ENCODE measurements at regions not wholly inside any gene's neighbourhood (a gene's known extent, or its start where the extent isn't known, plus 50 kb on each side); places are given as distances from the start of the nearest gene placed in this dataset.
"Not testable (repeated sequence)": the region's sequence is repeated elsewhere in the genome, so short reads cannot be mapped to it uniquely, and the experiment has no call there.

GRCh38 chr16:17936766-17937402, 399.7 kb downstream of the NPIPA8 start:
- DNase-seq: no peak

- DNase-seq: no peak
Measured at GRCh38 chr16:17930280-17930679, 406.3 kb downstream of the NPIPA8 start.

GRCh38 chr16:17926866-17927399, 409.6 kb downstream of the NPIPA8 start:
- DNase-seq: no peak

GRCh38 chr16:17926461-17926860, 410.1 kb downstream of the NPIPA8 start:
- DNase-seq: no peak

- no peak for DNase-seq
Measured at GRCh38 chr16:17925761-17926160, 410.8 kb downstream of the NPIPA8 start.

- peak; percentile 13 for DNase-seq
Measured at GRCh38 chr16:17921357-17921978, 415.1 kb downstream of the NPIPA8 start.

- no peak for DNase-seq
Measured at GRCh38 chr16:17917316-17918019, 419.1 kb downstream of the NPIPA8 start.

- DNase-seq: no peak
Measured at GRCh38 chr16:17915791-17916190, 420.7 kb downstream of the NPIPA8 start.

GRCh38 chr16:17914168-17914567, 422.4 kb downstream of the NPIPA8 start:
- DNase-seq: no peak

- not testable (repeated sequence) for DNase-seq
Measured at GRCh38 chr16:17911578-17911977, 425.0 kb downstream of the NPIPA8 start.

GRCh38 chr16:17906626-17907025, 429.9 kb downstream of the NPIPA8 start:
- not testable (repeated sequence) for DNase-seq

GRCh38 chr16:17901309-17901708, 430.5 kb upstream of the XYLT1 start:
- DNase-seq: no peak

GRCh38 chr16:17899141-17899540, 428.4 kb upstream of the XYLT1 start:
- no peak for DNase-seq

- no peak for DNase-seq
Measured at GRCh38 chr16:17887963-17888362, 417.2 kb upstream of the XYLT1 start.

- DNase-seq: no peak
Measured at GRCh38 chr16:17885659-17886207, 415.0 kb upstream of the XYLT1 start.

- no peak for DNase-seq
Measured at GRCh38 chr16:17877821-17878360, 407.1 kb upstream of the XYLT1 start.

- DNase-seq: no peak
Measured at GRCh38 chr16:17866996-17867395, 396.2 kb upstream of the XYLT1 start.

- no peak for DNase-seq
Measured at GRCh38 chr16:17861981-17862479, 391.3 kb upstream of the XYLT1 start.

GRCh38 chr16:17858061-17858460, 387.3 kb upstream of the XYLT1 start:
- no peak for DNase-seq

GRCh38 chr16:17853958-17854357, 383.2 kb upstream of the XYLT1 start:
- DNase-seq: no peak

GRCh38 chr16:17852977-17853702, 382.4 kb upstream of the XYLT1 start:
- no peak for DNase-seq

GRCh38 chr16:17850581-17851250, 380.0 kb upstream of the XYLT1 start:
- no peak for DNase-seq
